Fibroblast of skin of back (primary cell): ENCODE measurements at regions not wholly inside any gene's neighbourhood (a gene's known extent, or its start where the extent isn't known, plus 50 kb on each side); places are given as distances from the start of the nearest gene placed in this dataset.
A peak's percentile ranks its signal among the peaks of the same experiment; 100 is the strongest.
"Not testable (repeated sequence)": the region's sequence is repeated elsewhere in the genome, so short reads cannot be mapped to it uniquely, and the experiment has no call there.

ENCODE experiments used
- DNase-seq: peaks from one replicate; pipeline ENCODE4 v3.0.0-alpha.2; 2013

DNA sequence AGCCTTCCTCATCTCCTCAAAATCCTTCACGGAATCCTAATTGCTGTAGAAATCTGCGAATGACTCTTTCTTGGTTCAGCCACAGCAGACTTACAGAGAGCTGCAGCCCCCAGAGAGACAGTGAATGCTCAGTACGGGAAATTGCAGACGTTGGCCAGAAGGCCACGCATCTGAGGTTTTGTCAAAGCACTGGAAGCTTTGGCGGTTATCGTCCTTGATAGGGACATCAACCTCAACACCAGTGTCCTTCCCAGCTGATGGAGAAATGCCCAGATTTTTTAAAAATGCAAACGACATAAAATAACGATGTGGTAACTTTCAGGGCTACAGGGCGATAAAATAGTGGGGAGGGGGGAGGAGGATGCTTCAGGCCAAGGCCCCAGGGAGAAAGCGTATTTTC is 166.6 kb upstream of the CIBAR2 start:
- no peak for DNase-seq

DNA sequence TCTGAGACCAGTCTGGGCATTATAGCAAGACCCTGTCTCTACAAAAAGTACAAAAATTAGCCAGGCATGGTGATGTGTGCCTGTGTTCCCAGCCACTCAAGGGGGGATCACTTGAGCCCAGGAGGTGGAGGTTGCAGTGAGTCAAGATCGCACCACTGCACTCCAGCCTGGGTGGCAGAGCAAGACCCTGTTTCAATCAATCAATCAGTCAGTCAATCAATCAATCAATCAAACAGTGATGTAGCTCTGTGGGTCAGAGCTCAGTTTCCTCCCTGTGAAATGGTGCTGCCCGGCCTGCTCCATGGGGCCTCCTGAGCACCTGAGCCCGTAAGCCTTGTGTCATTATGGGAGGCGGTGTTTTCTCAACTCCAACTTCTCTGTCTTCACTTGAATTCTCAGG is 167.1 kb upstream of the CIBAR2 start:
- no peak for DNase-seq

GRCh38 chr16:85279825-85280545 is 167.7 kb upstream of the CIBAR2 start:
- no peak for DNase-seq

- DNase-seq = no peak
These were observed 168.9 kb upstream of the CIBAR2 start for GRCh38 chr16:85281181-85281580.

DNA sequence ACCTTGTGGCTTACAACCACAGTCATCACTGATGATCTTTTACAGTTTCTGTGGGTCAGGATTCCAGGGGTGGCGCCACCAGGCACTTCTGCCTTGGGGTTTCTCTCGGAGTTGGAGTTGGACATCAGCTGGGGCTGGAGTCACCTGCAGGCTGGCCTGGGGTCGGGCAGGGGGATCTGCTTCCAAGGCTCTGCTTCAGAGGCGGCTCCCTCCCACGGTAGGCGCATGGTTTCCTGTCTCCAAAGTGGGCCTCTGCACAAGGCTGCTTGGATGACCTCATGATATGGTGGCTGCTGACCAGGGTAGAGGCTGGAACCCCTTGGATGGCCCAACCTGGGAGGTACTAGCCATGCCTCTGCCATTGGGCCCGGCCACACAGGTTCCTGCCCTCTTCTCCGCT is 170.6 kb upstream of the CIBAR2 start:
- DNase-seq = no peak

DNA sequence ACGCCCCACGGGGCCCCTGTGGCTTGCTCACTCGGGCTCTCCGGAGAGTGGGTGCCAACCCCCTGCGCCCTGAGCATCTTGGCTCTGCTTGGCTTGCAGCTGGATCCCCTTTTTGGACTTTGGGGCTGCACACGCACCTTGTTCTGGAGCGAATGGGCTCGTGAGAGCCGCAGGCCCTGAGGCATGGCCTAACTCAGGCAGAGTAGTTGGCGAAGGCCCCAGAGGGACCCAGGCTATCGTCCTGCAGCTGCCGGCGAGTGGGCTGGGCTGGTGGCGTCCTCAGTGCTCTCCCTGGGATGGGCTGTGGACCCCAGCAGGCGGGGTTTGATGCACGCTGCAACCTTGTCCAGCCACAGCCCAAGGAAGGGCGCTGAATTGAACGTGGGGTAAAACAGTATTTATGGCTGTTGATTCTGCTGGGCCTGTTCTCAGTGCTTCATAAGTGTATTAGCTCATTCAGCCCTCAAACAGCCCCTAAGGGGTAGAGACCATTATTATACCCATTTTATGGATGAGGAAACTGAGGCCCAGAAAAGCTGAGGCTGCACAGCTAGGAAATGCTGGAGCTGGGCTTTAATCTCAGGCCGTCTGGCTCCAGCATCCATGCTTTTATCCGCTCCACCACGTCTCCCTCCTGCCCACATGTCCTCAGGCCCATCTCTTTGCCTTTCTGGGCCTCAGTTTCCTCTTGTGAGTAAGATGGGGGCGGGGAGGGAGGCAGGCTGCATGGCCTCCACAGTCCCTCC is 171.2 kb upstream of the CIBAR2 start:
- DNase-seq = no peak

DNA sequence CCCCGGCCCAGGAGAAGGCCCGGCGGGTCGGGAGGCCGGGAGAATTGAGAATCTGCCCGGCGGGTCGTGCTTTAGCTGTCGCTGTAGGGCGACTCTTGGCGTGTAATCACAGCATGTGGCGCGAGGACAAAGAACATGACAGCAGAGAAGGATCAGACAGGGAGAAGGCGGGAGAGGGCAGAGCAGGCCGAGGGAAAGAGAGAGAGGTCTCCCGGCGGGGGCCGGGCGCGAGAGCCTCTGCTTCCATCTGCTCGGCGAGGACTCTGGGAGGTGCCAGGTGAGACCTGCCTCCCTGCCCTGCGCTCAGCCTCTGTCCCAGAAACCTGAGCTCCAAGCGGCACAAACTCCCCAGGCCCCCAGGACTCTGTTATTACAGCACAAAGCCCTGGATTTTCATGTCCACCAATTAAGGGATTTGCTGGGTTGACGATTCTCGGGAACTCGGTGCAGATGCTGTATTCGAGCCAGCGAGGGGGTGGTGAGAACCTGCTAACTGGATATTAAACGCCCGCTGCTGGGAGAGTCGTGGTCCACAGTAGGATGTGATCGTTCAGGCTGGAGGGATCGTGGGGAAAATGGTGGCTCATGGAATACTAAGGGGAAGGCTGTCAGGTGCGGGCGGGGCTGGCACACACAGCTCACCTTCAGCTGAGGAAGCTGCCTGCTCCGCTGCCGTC is 172.0 kb upstream of the CIBAR2 start:
- DNase-seq = no peak

- DNase-seq = peak; percentile 21
These were observed 173.4 kb upstream of the CIBAR2 start for GRCh38 chr16:85285681-85286065.

DNA sequence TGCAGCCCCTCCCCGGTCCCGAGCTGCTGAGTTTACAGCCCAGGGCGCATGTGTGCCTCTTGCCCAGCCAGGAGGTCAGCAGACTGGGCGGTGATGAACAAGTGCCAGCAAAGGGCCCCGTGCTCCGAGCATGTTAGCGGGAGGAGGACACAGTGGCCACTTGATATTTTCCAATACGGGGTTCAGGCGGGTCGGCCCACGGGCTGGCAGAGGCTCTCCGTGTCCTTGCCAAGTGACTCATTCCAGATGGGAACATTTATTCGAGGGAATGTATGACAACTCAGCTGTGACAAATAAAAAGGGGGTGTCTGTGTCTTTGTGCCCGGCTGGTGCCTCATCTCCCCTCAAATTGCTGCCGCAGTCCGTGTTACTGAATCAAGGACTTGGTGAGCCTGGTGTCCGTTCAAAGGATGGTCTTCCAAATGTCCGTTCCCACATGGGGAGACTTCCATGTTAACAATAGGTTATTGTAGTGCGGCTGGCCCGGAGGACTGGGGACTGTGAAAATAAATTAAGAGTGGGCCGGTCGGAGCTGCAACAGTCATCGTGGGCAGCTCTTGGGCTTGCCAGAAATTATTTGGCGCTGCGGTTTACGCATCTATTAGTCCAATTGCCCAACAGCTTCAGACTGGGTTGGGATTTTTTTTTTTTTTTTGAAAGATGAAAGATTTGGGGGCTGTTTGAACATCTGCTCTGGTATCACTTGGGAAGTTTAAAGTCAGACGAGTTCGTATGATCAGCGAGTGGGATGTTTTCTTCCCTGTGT is 174.0 kb upstream of the CIBAR2 start:
- peak; percentile 59 for DNase-seq

DNA sequence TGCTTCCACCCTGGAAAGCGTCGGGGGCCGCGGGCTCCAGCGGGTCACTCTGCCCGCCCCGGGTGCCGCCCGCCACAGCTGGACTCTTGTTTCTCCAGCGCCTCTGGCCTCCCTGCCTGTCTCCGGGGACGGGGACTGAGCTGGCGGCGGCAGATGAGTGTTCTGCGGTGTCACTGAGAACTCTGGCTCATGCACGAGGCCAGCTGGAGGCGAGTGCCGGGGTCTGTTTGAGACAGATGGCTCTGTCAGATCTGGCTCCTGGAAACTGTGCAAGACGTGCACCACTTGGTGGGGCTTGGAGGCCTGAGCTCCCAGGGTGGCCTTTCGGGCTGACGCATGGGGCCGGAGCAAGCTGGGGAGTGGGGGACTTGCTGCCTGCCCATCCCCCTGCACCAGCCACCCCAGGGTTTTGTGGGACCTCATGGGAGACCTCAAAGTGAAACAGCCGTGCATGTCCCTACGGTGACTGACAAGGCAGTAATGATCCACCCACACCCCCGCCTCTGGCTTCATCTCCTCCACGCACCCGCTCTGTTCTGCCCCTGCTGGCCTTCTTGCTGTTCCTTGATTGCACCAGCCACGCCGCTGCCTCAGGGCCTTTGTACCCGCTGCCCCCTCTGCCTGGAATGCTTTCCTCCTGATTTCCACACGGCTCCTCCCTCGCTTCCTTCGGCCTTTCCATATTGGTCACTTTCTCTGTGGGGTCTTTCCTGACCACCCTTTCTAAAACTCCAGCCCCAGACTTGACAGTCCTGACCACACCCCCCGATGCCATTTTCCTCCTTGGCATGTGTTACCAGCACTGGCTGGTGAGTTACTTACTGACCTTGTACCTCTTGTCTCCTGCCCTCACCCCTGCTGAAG is 174.9 kb upstream of the CIBAR2 start:
- peak; percentile 74 for DNase-seq

- not testable (repeated sequence) for DNase-seq
These were observed 175.5 kb upstream of the CIBAR2 start for GRCh38 chr16:85287815-85288109.

GRCh38 chr16:85288341-85288868 is 176.1 kb upstream of the CIBAR2 start:
- DNase-seq = no peak

DNA sequence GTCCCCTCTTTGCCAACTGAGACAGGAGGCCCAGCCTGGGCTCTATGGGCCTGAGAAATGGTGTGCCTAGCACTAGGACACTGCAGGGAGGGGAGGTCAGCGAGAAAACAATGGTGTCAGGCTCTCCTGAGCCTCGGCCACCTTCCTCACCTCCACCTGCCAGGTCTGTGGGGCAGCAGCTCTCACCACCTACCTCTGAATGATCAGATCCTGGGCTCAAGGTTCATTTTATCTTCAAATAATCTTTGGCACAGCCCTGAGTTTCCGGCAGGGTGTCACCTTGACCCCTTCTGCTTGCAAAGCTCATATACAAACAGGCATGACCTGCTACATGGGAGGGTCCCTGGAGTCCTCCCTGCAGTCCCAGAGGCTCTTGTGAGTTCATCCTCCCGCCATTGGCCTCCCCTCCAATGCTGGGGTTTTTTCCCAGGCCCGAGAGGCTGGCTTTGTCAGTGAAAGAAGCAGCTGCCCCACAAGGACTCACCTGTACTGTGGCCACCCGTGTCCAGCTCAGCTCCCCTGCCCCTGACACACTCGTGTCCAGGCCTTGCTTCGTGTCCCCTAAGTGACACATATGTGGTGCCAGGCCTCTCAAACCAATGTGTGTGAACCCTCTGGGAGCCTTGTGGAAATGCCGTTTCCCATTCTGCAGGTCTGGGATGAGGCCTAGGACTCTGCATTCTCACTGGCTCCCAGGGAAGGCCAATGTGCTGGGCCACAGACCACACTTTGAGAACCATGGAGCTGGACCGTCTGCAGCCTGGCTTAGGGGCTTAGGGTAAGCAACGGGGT is 176.8 kb upstream of the CIBAR2 start:
- DNase-seq = no peak

DNA sequence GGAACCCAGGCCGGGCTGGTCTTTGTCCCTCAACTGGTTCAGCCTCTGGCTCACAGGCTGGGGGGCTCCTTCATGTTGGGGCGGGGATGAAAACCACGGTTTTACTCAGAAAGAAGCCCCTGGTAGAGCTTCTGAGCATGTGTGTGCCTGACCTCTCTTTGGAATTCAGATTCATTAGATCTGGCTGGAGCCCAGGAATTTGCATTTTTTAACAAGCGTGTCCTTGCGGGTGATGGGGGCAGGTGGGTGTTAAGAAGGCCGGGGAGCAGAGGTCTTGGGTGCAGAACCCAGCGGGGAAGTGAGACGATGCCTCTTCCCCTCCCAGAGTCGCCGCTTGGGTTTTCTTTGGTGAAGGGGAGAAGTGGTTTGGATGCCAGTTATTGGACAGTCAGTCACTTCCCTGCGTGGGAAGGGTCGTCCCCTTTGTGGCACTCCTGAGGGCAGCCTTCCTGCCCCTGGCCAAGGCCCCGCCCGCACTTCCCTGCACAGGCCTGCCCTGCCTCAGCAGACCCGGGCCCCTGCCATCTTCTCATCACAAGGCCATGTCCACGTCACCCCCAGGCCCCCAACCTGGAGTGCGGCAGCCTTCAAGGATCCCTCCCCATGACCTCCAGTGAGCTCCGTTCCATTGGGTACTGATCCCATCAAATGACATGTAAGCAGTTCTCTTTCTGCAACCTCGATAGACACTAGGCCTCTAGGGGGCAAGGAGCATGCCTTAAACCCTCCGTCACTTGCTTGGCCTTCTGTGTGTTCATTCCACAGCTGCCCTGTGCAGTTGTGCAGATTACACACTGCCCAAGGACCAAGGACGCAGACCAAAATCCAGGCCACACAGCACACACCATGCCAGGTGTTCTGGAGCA is 177.7 kb upstream of the CIBAR2 start:
- DNase-seq = no peak

DNA sequence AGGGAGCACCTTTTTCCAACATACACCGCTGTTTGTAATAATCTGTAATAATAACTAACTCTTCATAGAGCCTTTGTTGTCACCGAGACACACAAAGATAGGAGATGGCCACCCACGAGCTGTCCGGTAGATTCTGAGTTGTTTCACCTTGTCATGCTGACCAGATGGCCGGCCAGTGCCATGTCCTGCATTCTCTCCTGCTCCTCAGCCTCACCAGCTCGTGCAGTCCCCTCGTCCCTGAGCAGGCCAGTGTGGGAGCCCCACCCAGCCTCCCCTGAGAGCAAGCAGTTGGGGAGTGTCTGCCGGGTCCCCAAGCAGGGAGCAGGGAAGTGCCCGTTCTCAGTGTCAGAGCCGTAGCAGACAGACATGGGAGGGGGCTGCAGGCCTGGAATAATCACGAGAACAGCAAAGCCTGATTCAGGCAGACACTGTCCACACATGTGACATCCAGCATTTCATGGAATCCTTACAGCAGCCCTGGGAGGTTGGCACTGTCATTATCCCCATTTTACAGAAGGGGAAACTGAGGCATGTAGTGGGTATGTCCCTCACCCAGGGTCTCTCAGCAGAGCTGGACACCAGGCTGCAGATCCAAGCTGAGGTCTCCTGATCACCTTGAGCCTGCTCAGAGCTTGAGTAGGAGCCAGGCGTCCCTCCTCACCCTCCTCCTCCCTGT is 178.5 kb upstream of the CIBAR2 start:
- DNase-seq = no peak

DNA sequence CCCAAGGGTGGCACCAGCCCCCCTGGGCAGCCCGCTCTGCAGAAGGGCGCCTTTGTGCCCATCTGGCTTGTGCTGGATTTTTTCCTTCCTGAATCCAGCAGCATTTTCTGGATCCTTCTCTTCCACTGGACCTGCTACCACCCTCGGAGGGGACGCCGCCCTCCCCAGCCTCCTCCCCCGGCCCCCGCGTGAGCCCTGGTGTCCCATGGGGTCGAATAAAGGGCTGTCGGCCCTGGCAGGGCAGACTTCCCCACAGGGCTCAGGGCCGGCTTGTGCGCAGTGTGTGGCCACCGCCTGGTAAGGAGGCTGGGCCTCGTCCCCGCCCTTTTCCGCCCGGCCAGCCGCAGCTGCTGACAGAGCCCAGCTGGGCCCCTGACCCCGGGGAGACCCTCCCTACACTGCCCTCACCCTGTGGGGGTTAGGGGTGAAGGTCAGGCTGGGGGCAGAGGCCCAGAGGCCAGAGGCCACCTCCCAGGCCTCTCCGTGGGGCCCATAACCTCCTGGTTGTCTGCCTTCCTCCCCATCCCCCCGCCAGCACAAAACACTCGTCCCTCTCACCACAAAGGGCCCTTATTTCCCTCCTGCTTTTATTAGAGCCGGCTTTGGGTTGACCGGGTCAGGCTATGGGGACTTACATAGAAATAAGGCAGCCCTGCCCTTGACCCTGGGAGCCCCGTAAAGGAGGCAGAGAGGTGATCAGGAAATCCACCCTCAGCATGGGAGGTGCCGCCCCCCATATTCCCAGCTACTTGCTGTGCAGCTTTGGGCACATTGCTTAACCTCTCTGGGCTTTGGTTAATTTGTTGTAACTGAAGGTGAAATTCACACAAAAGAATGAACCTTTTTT is 179.3 kb upstream of the CIBAR2 start:
- DNase-seq = peak; percentile 34

DNA sequence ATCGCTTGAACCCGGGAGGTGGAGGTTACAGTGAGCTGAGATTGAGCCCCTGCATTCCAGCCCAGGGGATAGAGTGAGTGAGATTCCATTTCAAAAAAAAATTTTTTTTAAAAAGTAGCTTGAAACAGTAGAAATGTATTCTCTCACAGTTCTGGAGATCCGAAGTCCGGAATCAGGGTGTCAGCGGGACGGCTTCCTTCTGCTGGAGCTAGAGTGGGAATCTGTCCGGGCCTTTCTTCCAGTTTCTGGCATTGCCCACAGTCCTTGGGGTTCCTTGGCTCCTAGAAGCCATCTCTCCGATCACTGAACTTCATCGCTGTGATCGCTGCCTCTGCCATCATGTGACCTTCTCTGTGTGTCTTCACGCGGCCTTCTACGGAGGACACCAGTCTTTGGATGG is 181.2 kb upstream of the CIBAR2 start:
- DNase-seq = no peak

- no peak for DNase-seq
These were observed 181.8 kb upstream of the CIBAR2 start for GRCh38 chr16:85293904-85294642.
